GM06990 (cell line): ENCODE measurements at regions not wholly inside any gene's neighbourhood (a gene's known extent, or its start where the extent isn't known, plus 50 kb on each side); places are given as distances from the start of the nearest gene placed in this dataset.

ENCODE experiments used
- DNase-seq: peaks from one replicate; pipeline ENCODE4 v3.0.0-alpha.2; 2011; ENCODE audit not compliant: insufficient read length; ENCODE audit errors: extremely low read depth
- H3K27me3 ChIP-seq: replicated peaks from 2 replicates; pipeline ENCODE4 v1.6.0; 2011; ENCODE audit warnings: low read length; ENCODE audit not compliant: control insufficient read depth, insufficient read depth
- H3K36me3 ChIP-seq: 2 replicates; pipeline ENCODE4 v1.5.1; 2011; ENCODE audit warnings: low read length; ENCODE audit not compliant: control insufficient read depth, insufficient read depth
- H3K4me3 ChIP-seq: replicated peaks from 2 replicates; pipeline ENCODE4 v1.5.1; 2011; ENCODE audit warnings: low read depth, mild to moderate bottlenecking, control low read depth, low read length
- CTCF ChIP-seq: IDR thresholded peaks from 2 replicates; pipeline ENCODE4 v1.5.1; 2011; ENCODE audit warnings: low read length, control low read depth, mild to moderate bottlenecking, inconsistent platforms; ENCODE audit not compliant: insufficient read depth, poor library complexity, severe bottlenecking

DNA sequence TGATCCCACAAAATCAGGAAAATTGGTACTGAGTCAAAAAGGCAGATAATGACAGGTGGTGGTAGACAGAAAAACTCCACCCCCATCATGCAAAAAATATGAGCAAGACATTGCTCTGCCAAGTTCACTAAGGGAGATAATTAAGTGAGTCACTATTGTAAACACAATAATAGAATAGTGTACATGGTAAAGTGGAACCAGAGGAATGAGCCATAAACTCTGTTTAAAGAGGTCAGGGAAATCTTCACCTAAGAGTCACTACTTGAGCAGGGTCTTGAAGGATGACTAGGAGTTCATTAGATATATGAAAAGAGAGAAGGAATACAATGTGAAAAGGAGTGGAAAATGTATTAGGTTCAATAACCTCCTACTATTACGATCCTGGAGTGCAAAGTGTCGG is 213.4 kb upstream of the PEX5L start:
- Histone ChIP-seq H3K27me3 (no peaks in the 10 kb centered on the region), H3K4me3 (no peak overlapping the region), H3K36me3 (no peaks in the 10 kb centered on the region)
- DNase-seq: no peak
- TF ChIP-seq CTCF: no peak

- DNase-seq: no peak
- TF ChIP-seq CTCF: no peak
- no peak overlapping the region for H3K4me3 ChIP-seq
These were observed 215.9 kb upstream of the PEX5L start for GRCh38 chr3:180252683-180253082.

GRCh38 chr3:180253283-180253682 is 216.5 kb upstream of the PEX5L start:
- no peaks in the 10 kb centered on the region for H3K27me3 ChIP-seq
- TF ChIP-seq CTCF: no peak

More at GRCh38 chr3:180252683-180253082, 215.9 kb upstream of the PEX5L start:
- no peaks in the 10 kb centered on the region for H3K36me3 ChIP-seq
- H3K27me3 ChIP-seq: no peaks in the 10 kb centered on the region

DNA sequence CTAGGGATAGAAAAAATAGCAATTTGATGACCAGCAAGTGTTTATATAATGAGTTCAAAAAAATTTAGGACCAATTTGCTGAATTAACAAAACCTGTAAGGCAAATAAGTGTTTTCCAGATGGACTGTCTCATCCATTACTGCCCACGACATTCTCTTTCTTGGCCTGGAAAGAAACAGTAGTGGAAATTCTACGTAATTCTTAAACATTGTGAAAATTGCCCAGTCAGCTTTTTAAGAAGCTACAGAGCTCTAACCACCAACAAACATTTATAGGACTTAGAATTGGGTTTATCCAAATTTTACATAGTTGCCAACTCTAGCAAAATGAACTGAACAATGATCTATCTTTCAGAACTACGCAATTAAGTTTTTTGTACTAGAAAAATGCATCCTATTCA is 227.7 kb upstream of the PEX5L start:
- no peak for DNase-seq
- no peak for TF ChIP-seq CTCF
- H3K4me3 ChIP-seq: no peak overlapping the region
- no peaks in the 10 kb centered on the region for H3K27me3 ChIP-seq
- no peaks in the 10 kb centered on the region for H3K36me3 ChIP-seq

More at GRCh38 chr3:180253283-180253682, 216.5 kb upstream of the PEX5L start:
- no peak for DNase-seq
- H3K4me3 ChIP-seq: no peak overlapping the region
- H3K36me3 ChIP-seq: no peaks in the 10 kb centered on the region

DNA sequence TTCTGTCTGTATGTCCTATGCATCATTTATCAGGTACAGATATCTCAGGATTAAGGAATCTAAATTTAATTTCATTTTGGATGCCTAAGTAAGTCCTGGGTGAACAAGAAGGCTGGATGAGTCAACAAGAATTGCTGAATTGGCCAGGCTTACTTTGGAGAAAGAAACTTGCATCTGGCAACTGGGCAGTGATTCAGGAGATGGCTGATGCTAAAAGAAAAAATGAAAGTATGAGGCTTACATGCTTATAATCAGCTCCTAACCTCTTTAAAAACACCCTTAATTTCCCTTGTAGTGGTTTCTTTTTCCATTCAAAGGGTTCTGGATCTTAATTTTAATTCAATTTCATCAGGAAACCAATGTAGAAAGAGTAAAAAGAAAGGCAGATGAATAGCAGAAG is 228.8 kb upstream of the PEX5L start:
- Histone ChIP-seq H3K4me3 (no peak overlapping the region), H3K27me3 (no peaks in the 10 kb centered on the region), H3K36me3 (no peaks in the 10 kb centered on the region)
- no peak for TF ChIP-seq CTCF
- no peak for DNase-seq

GRCh38 chr3:180267202-180267843 is 230.6 kb upstream of the PEX5L start:
- Histone ChIP-seq H3K36me3 (no peaks in the 10 kb centered on the region), H3K27me3 (no peaks in the 10 kb centered on the region), H3K4me3 (no peak overlapping the region; the same call in 1 of the 2 replicates)
- DNase-seq: peak; percentile 42
- TF ChIP-seq CTCF: no peak
